GM19238 (cell line): ENCODE measurements at regions not wholly inside any gene's neighbourhood (a gene's known extent, or its start where the extent isn't known, plus 50 kb on each side); places are given as distances from the start of the nearest gene placed in this dataset.

Experiments used
- DNase-seq: peaks from one replicate; pipeline ENCODE4 v3.0.0; 2011; ENCODE audit warnings: low spot score; ENCODE audit not compliant: insufficient read length

- no peak for DNase-seq
These were observed 133.5 kb upstream of the SLC14A2 start for GRCh38 chr18:45481821-45482220.

GRCh38 chr18:45482286-45482685, 133.0 kb upstream of the SLC14A2 start:
- no peak for DNase-seq

GRCh38 chr18:45487581-45487980, 127.7 kb upstream of the SLC14A2 start:
- no peak for DNase-seq

GRCh38 chr18:45488645-45489044, 126.6 kb upstream of the SLC14A2 start:
- no peak for DNase-seq

GRCh38 chr18:45493830-45494229, 121.4 kb upstream of the SLC14A2 start:
- no peak for DNase-seq

GRCh38 chr18:45494811-45495210, 120.5 kb upstream of the SLC14A2 start:
- no peak for DNase-seq

- DNase-seq, result no peak
These were observed 118.5 kb upstream of the SLC14A2 start for GRCh38 chr18:45496741-45497140.

GRCh38 chr18:45497595-45498286, 117.5 kb upstream of the SLC14A2 start:
- DNase-seq, result no peak

- DNase-seq, result no peak
These were observed 117.0 kb upstream of the SLC14A2 start for GRCh38 chr18:45498287-45498658.

- DNase-seq, result no peak
These were observed 111.3 kb upstream of the SLC14A2 start for GRCh38 chr18:45503990-45504389.

- no peak for DNase-seq
These were observed 109.6 kb upstream of the SLC14A2 start for GRCh38 chr18:45505497-45506206.

- DNase-seq, result no peak
These were observed 108.3 kb upstream of the SLC14A2 start for GRCh38 chr18:45506951-45507350.

- DNase-seq, result no peak
These were observed 105.7 kb upstream of the SLC14A2 start for GRCh38 chr18:45509535-45509934.

GRCh38 chr18:45510656-45511055, 104.6 kb upstream of the SLC14A2 start:
- no peak for DNase-seq

GRCh38 chr18:45512363-45512953, 102.8 kb upstream of the SLC14A2 start:
- DNase-seq, result no peak

- no peak for DNase-seq
These were observed 98.0 kb upstream of the SLC14A2 start for GRCh38 chr18:45517181-45517741.

- DNase-seq, result no peak
These were observed 96.7 kb upstream of the SLC14A2 start for GRCh38 chr18:45518311-45519155.

GRCh38 chr18:45519411-45520280, 95.6 kb upstream of the SLC14A2 start:
- no peak for DNase-seq

GRCh38 chr18:45521136-45521535, 94.1 kb upstream of the SLC14A2 start:
- DNase-seq, result no peak

- no peak for DNase-seq
These were observed 93.5 kb upstream of the SLC14A2 start for GRCh38 chr18:45521777-45522176.

- no peak for DNase-seq
These were observed 92.9 kb upstream of the SLC14A2 start for GRCh38 chr18:45522371-45522770.
